Pons (tissue), 1 donor: ENCODE measurements at regions not wholly inside any gene's neighbourhood (a gene's known extent, or its start where the extent isn't known, plus 50 kb on each side); places are given as distances from the start of the nearest gene placed in this dataset.
"Not testable (repeated sequence)": the region's sequence is repeated elsewhere in the genome, so short reads cannot be mapped to it uniquely, and the experiment has no call there.

Experiments used
- DNase-seq: peaks from one replicate; pipeline ENCODE4 v3.0.0-alpha.2; 2016; ENCODE audit warnings: low spot score

DNA sequence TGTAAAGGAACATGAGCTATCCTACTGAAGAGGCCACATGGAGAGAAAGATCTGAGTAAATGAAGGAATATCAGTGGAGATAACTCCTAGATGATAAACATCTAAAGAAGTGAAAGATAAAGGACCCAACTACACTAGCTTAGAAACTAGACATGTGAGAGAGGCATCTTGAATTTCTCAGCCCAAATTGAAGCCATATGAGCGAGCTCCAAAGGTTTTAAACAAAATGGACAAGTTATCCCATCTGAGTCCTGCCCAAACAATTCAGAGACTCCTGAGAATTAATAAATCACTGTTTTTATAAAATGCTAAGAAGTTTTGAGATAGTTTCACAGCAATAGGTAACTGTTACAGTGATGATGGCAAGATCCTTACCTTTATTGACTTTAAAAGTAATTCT is 438.9 kb downstream of the NAV3 start:
- no peak for DNase-seq

- DNase-seq, result no peak
Observed at GRCh38 chr12:78271546-78271945, 440.9 kb downstream of the NAV3 start.

DNA sequence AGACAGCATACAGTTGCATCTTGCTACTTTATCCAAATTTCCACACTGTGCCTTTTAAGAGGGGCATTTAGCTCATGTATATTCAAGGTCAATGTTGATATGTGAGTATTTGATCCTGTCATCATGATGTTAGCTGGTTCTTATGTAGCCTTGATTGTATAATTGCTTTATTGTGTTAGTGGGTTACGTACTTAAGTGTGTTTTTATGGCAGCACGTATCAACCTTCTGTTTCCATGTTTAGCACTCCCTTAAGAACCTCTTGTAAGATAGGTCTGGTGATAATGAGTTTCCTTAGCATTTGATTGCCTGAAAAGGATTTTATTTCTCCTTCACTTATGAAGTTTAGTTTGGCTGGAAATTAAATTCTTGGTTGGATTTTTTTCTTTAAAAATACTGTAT is 445.2 kb downstream of the NAV3 start:
- DNase-seq, result no peak

GRCh38 chr12:78278706-78279190 is 448.1 kb downstream of the NAV3 start:
- DNase-seq, result no peak

GRCh38 chr12:78279567-78279966 is 448.9 kb downstream of the NAV3 start:
- no peak for DNase-seq

GRCh38 chr12:78281102-78281501 is 450.4 kb downstream of the NAV3 start:
- DNase-seq, result not testable (repeated sequence)

GRCh38 chr12:78284417-78284816 is 453.7 kb downstream of the NAV3 start:
- DNase-seq, result no peak

DNA sequence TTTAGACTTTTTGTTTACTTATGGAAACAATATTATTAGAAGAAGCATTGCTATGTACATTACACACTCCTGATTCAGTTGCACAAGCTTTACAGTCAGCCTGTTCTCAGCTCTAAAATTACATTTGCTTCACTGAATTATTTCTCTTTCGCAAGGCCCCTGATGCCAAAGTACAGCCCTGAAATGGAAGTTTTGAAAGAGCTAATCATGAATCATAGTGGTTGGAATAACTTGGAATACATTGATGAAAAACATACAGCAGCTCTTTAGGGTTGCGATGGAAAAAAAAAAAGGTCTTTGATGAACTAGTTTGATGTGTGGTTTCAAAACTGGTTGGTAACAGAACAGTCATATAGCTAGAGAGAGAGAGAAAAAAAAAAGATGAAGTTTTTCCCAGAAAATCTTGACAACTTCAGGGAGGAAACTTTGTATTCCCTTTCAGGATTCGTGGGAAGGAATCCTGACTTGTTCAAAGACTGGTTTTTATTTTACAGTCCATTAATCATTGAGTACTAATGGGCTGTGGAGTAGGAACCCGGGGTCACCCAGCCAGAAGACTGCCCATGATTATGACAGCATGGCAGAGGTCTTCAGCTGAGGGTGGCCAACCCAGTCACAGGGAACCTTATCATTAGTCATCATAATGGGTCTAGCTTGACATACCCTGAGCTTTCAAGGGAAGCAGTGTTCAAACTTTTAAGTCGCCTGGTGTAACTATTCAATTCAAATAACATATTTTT is 460.1 kb downstream of the NAV3 start:
- no peak for DNase-seq

DNA sequence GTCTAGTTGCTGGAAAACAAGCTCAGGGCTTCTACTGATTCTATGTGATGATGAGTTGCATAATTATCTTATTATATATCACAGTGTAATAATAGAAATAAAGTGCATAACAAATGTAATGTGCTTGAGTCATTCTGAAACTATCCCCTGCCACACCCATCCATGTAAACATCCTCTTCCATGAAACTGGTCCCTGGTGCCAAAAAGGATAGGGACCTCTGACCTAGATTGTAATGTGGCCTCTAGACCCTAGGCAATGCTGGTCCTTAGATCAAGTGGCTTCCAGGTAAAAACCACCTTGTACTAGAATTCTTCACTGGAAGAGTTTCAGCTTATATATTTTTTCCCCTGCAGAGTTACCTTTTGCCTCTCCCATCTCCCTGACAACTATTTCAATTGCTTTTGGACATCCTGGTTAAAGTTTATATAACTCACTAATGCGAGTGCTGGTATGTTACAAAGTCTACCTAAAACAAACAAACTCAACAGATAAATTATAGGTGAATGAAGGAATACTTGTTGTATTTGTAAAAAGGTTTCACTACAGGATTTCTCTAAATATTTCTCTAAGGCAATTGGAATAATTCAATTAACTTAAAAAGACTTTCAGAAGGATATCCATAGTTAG is 462.5 kb downstream of the NAV3 start:
- DNase-seq, result no peak

GRCh38 chr12:78301282-78301681 is 470.6 kb downstream of the NAV3 start:
- not testable (repeated sequence) for DNase-seq

DNA sequence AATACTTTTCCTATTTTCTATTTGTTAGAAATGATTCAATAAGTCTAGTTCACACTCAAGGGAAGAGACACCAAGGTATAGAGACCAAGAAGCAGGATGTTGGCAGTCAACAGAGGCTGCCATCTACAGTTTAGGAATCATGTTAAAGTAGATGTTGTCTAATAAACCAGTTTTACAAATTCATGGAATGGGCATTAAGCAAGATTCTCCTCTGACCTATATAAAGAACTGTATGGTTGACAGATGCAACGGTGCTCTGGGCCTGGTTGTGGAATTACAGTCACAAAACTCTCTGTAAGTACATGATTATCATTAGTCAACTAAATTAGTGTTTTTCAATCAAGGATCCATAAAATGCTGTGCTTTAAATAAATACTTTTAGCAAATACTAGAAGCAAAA is 475.1 kb downstream of the NAV3 start:
- no peak for DNase-seq

GRCh38 chr12:78306236-78306635 is 475.5 kb downstream of the NAV3 start:
- DNase-seq, result no peak

DNA sequence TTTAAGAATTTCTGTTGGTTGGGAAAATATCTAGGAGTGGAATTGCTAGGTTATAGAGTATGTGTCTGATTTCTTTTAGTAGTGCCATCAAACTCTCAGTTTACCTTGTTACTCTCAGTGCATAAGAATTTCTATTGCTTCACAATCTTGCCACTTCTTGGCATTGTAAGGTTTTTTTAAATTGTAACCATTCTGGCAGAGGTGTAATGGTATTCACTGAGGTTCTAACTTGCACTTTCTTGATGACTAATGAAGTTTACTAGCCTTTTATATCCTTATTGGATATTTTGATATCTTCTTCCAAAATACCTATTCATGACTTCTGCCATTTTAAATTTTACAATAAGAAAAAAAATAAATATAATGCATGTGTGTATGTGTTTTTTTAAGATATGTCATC is 478.0 kb downstream of the NAV3 start:
- DNase-seq, result no peak

DNA sequence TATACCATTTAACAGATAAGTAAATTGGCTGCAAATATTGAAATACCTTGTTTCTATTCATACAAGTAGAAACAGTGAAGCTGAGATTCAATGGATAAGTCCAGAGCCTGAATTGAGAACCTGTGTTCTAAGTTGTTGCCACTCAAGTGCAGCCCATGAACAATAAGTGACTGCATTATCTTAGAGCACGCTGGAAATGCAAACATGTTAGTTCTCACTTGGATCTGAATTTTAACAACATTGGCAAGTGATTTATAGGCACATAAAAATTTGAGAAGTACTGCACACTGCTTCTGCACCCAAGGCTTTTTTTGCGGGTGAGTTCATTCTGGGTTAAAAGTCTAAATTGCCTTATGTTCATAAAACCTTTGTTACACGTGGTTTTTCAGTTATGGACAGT is 484.3 kb downstream of the NAV3 start:
- no peak for DNase-seq

DNA sequence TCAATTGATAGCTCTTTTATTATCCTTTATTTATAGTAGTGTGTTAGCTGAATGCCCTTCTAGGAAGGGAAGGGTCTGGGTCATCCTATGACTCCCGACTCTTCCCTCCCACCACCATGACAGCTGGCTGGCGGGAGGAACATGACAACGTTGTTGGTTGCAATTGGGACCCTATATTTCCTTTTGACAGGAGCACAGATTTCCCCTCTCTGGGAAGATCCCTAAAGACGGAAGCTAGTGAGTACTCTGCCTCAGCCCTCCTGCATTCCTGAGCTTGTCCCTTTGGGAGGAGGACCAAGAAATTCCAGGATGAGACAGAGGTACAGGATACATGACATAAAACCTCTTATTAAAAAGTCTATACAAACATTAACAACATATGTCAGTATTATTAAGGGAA is 485.4 kb downstream of the NAV3 start:
- DNase-seq, result no peak

GRCh38 chr12:78316631-78317468 is 486.2 kb downstream of the NAV3 start:
- no peak for DNase-seq

- no peak for DNase-seq
Observed at GRCh38 chr12:78321696-78322095, 491.0 kb downstream of the NAV3 start.

DNA sequence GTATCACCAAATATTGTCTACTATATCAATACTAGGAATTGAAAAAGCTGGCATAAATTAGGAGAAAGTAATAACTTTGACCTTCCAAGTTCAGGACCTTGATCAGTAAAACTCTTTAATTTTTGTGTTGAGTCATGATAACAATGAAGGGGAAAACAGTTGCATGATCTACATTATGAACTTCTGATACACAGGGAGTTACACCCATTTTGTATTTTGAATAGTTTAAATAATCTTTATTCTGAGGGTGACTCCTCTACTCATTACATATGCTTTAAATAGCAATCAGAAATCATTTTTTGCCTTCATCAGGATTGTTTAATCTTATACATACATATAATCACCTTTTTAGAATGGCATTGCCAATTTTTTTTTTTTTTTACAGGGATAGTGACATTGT is 492.5 kb downstream of the NAV3 start:
- DNase-seq, result no peak

DNA sequence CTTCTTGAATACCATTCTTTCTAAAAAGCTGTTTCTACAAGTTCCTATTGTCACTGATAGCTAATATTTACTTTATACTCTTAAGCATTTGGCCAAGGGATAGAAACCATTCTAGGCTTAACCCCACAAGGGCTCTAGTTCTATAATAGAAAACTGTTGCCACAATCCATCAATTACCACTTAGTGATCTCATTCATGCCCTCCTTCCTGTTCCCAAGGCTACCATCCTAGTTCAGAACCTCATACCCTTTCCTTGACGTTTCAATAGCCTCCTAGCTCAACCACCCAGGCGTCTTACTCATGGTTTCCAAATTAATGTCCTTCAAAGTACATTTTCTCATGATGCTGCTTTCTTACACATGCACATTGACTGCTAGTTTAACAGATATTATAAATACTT is 493.5 kb downstream of the NAV3 start:
- no peak for DNase-seq

DNA sequence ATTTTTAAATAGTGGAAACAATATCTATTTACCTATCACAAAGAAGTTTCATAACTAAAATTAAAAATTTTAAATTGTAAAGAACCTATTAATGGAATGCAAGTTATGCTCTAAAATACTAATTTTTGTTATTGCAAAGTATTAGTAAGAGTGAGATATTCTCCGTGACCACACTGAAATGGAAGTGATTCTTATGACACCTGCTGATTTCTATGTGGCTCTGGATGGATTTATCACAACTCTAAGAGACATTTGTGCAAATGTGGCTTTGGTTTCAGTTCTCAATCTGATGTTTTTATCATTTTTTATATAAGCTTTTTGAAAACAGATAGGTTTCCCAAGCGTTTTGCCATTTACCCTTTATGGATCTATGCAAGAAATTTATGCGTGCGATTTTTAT is 497.8 kb downstream of the NAV3 start:
- DNase-seq, result no peak

DNA sequence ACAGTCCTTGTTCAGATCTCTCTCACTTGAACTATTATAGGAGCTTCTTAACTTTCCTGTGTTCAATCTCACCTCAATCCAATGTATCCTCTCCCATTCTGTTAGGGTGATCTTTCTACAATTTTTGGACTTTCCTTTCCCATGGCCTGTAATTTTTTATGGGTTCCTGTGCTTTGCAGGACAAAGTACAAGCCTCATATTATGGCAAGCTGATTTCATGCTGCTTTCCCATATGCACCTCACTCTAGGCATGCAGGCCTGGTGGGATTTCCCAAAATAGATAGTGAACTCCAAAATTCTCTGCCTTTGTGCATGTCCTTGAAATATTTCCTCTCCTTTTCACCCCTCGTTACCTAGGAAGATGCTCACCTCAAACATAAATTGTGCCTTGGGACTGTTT is 499.4 kb downstream of the NAV3 start:
- DNase-seq, result peak; percentile 22

DNA sequence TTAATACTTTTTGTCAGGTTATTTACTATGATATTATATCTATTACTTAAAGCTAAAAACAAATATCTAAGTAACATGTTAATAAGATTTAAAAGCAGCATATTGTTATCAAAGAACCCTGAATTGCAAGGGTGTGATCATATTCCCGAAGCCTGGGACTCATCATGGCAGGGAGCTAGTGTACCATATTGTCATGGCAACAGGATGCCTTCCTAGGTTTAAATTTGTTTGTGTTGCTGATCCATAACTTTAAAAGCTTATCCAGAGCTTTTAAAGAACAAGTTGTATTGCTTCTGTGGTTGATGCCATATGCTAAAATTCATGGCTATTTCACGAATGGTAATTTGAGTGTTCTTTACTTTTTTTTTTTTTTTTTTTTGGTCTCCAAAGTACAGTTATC is 500.5 kb downstream of the NAV3 start:
- no peak for DNase-seq

- peak; percentile 65 for DNase-seq
Observed at GRCh38 chr12:78331753-78332152, 501.1 kb downstream of the NAV3 start.
